ENCODE measurements at regions not wholly inside any gene's neighbourhood (a gene's known extent, or its start where the extent isn't known, plus 50 kb on each side); places are given as distances from the start of the nearest gene placed in this dataset.

DNA sequence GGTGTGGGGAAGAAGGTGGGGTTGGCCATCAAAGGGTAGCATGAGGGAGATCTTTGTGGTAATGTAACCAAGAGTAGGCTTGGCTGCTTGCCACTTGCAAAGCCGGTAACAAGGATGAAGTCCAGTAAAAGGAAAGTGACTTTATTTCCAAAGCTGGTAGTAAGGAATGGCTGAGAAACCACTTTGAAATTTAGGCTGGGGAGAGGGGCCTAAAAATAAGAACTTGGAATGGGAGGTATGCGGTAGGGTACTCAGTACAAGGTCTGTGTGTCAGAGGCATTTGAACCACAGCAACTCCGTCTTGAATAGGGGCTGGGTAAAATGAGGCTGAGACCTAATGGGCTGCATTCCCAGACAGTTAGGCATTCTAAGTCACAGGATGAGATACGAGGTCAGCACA lies 216.0 kb upstream of the ISX start:
- H3K27me3 Mint-ChIP-seq: no peaks in the 10 kb centered on the region
- no peak overlapping the region for H3K4me3 Mint-ChIP-seq
- TF ChIP-seq, protein P1, sequence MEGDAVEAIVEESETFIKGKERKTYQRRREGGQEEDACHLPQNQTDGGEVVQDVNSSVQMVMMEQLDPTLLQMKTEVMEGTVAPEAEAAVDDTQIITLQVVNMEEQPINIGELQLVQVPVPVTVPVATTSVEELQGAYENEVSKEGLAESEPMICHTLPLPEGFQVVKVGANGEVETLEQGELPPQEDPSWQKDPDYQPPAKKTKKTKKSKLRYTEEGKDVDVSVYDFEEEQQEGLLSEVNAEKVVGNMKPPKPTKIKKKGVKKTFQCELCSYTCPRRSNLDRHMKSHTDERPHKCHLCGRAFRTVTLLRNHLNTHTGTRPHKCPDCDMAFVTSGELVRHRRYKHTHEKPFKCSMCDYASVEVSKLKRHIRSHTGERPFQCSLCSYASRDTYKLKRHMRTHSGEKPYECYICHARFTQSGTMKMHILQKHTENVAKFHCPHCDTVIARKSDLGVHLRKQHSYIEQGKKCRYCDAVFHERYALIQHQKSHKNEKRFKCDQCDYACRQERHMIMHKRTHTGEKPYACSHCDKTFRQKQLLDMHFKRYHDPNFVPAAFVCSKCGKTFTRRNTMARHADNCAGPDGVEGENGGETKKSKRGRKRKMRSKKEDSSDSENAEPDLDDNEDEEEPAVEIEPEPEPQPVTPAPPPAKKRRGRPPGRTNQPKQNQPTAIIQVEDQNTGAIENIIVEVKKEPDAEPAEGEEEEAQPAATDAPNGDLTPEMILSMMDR (conservative IDR thresholded peaks at IDR 0.05): no peak
- H3K9me3 Mint-ChIP-seq: no peaks in the 10 kb centered on the region
- no peak overlapping the region for H3K27ac Mint-ChIP-seq
- no peak for DNase-seq (ENCODE audit: extremely low spot score, unreplicated experiment)
- H3K4me1 Mint-ChIP-seq (ENCODE audit: unreplicated experiment): no peaks in the 10 kb centered on the region
- H3K36me3 Mint-ChIP-seq: no peaks in the 10 kb centered on the region

DNA sequence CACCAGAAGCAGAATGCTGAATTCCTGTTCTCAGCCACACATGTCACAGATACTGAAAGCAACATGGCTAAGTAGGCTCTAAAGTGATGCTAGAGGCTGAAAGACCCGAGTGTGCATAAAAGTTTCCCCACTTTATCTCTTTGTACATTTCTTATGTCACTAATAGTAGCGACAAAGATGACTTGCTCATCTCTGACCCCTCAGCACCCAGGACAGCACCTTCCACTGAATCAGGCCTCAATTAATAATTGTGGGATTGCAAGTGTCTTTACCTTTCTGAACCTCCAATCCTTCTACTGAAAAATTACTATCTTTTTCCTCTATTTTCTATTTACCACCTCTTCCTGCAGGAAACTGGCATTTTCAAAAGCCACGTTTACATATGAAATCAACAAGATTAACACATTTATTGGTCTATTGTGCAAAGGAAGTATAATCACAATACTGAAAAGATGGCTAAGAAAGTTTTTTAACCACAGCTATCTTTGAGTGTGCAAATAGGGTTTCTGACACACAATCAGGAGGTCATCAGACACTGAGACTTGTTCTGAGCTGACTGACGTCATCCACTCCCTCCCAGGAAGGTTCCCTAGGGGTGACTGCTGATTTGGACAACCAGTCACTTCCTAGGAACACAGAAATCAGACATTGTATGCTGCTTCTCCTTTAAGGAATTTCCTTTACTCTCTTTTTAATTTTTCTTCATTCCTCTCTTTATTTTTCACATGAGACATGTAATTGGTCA lies 213.9 kb upstream of the ISX start:
- H3K27me3 Mint-ChIP-seq: no peaks in the 10 kb centered on the region
- TF ChIP-seq, protein P1 (conservative IDR thresholded peaks at IDR 0.05): no peak
- H3K27ac Mint-ChIP-seq: no peak overlapping the region
- H3K4me1 Mint-ChIP-seq (ENCODE audit: unreplicated experiment): no peaks in the 10 kb centered on the region
- DNase-seq (ENCODE audit: extremely low spot score, unreplicated experiment): no peak
- H3K4me3 Mint-ChIP-seq: no peak overlapping the region
- no peaks in the 10 kb centered on the region for H3K9me3 Mint-ChIP-seq
- H3K36me3 Mint-ChIP-seq: no peaks in the 10 kb centered on the region

DNA sequence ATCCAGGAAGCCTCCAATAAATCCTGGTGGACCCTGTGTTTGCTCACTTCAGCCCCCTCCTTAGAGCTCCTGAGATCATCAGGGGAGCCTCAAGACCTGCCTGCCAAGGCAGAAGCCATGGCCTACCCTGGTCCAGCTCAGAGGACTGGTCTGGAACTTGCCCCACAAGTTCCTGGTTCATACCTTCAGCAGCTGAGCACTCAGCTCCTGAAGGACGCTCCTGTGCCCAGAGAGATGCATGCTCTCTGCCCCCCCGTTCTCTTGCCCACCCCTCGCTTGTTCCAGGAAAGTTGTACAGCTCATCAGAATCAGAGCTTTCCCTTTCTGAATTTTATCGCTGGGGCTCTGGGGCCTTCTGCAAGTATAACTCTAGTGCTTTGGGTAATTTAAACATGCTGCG lies 210.5 kb upstream of the ISX start:
- no peaks in the 10 kb centered on the region for H3K36me3 Mint-ChIP-seq
- no peak for DNase-seq (ENCODE audit: extremely low spot score, unreplicated experiment)
- TF ChIP-seq, protein P1 (conservative IDR thresholded peaks at IDR 0.05): no peak
- H3K27me3 Mint-ChIP-seq: no peaks in the 10 kb centered on the region
- peaks cover 8% of the 10 kb centered on the region for H3K4me1 Mint-ChIP-seq (ENCODE audit: unreplicated experiment)
- H3K9me3 Mint-ChIP-seq: no peaks in the 10 kb centered on the region
- no peak overlapping the region for H3K27ac Mint-ChIP-seq
- H3K4me3 Mint-ChIP-seq: no peak overlapping the region

GRCh38 chr22:34858066-34858465 lies 207.9 kb upstream of the ISX start:
- Mint-ChIP-seq H3K4me3 (no peak overlapping the region), H3K27me3 (no peaks in the 10 kb centered on the region), H3K36me3 (no peaks in the 10 kb centered on the region), H3K27ac (no peak overlapping the region), H3K4me1 (ENCODE audit: unreplicated experiment) (peaks cover 8% of the 10 kb centered on the region), H3K9me3 (no peaks in the 10 kb centered on the region)
- TF ChIP-seq, protein P1 (conservative IDR thresholded peaks at IDR 0.05): no peak
- DNase-seq (ENCODE audit: extremely low spot score, unreplicated experiment): no peak

- H3K9me3 Mint-ChIP-seq: no peaks in the 10 kb centered on the region
- peaks cover 8% of the 10 kb centered on the region for H3K4me1 Mint-ChIP-seq (ENCODE audit: unreplicated experiment)
- DNase-seq (ENCODE audit: extremely low spot score, unreplicated experiment): no peak
- H3K4me3 Mint-ChIP-seq: no peak overlapping the region
- H3K27ac Mint-ChIP-seq: no peak overlapping the region
- no peaks in the 10 kb centered on the region for H3K36me3 Mint-ChIP-seq
- TF ChIP-seq, protein P1 (conservative IDR thresholded peaks at IDR 0.05): no peak
- H3K27me3 Mint-ChIP-seq: no peaks in the 10 kb centered on the region
These were observed 204.2 kb upstream of the ISX start for GRCh38 chr22:34861787-34862186.
